H1 (cell line): ENCODE measurements at regions not wholly inside any gene's neighbourhood (a gene's known extent, or its start where the extent isn't known, plus 50 kb on each side); places are given as distances from the start of the nearest gene placed in this dataset.

ENCODE experiments used
- CTCF ChIA-PET: fragments of 300-600 bp; sonication (Branson Sonifier 250); formaldehyde crosslinking; loops from one replicate; lab custom pipeline; 2021; ENCODE audit not compliant: partially characterized antibody; lab: Charles Lee
- POLR2A ChIA-PET: fragments of 300-600 bp; sonication (Branson Sonifier 250); formaldehyde crosslinking; loops from one replicate; lab custom pipeline; 2021; ENCODE audit warnings: inconsistent platforms; ENCODE audit not compliant: partially characterized antibody; lab: Charles Lee
- DNase-seq, 2 experiments: peaks; one replicate each; pipeline versions ENCODE4 v3.0.0 to v3.0.0-alpha.2; 2010 to 2022; ENCODE audit warnings: low spot score in 2 of 2, low read depth in 1 of 2, mixed read lengths in 1 of 2
- FAIRE-seq: peaks from 2 replicates; lab custom pipeline; 2011; peaks lifted over from hg19 to GRCh38; lab: Jason Lieb, UNC
- H2AFZ ChIP-seq: 2 replicates; pipeline ENCODE4 v1.8.1; 2012; ENCODE audit warnings: low read length, inconsistent platforms
- H2AK5ac ChIP-seq: 2 replicates; pipeline ENCODE4 v1.6.1; 2013; ENCODE audit warnings: low read depth, low read length
- H2BK120ac ChIP-seq: replicated peaks from 2 replicates; pipeline ENCODE3; 2013; ENCODE audit warnings: low read depth, low read length, inconsistent platforms
- H2BK12ac ChIP-seq: 2 replicates; pipeline ENCODE4 v1.6.1; 2013; ENCODE audit warnings: low read depth, low read length
- H2BK15ac ChIP-seq: 2 replicates; pipeline ENCODE4 v1.6.1; 2013; ENCODE audit warnings: low read length
- H2BK20ac ChIP-seq: 2 replicates; pipeline ENCODE4 v1.6.1; 2013; ENCODE audit warnings: low read length
- H2BK5ac ChIP-seq: 2 replicates; pipeline ENCODE4 v1.6.1; 2013; ENCODE audit warnings: low read depth, low read length
- H3K14ac ChIP-seq: 2 replicates; pipeline ENCODE4 v1.6.1; 2013; ENCODE audit warnings: inconsistent platforms; ENCODE audit not compliant: insufficient read length
- H3K18ac ChIP-seq: 2 replicates; pipeline ENCODE4 v1.6.1; 2013; ENCODE audit warnings: low read length; ENCODE audit errors: extremely low read depth
- H3K23ac ChIP-seq: 2 replicates; pipeline ENCODE4 v1.6.1; 2013; ENCODE audit warnings: inconsistent platforms; ENCODE audit not compliant: insufficient read length
- H3K23me2 ChIP-seq: 2 replicates; pipeline ENCODE4 v1.6.1; 2013; ENCODE audit warnings: low read depth, low read length
- H3K27ac ChIP-seq: 2 replicates; pipeline ENCODE4 v1.6.1; 2011; ENCODE audit warnings: low read depth, low read length, inconsistent platforms
- H3K27me3 ChIP-seq, 4 experiments: replicated peaks in 1 of 4; 1 replicate in 1 of 4; 2 replicates in 3 of 4; pipeline versions ENCODE4 v1.6.1 to v1.8.1; 2011 to 2013; ENCODE audit warnings: low read length in 3 of 4, mild to moderate bottlenecking in 3 of 4, inconsistent platforms in 2 of 4, mixed read lengths in 2 of 4, moderate library complexity in 1 of 4; ENCODE audit not compliant: control insufficient read depth in 3 of 4, insufficient read depth in 3 of 4; ENCODE audit errors: extremely low read depth in 1 of 4
- H3K36me3 ChIP-seq, 4 experiments: 2 replicates each; pipeline versions ENCODE4 v1.6.1 to v1.8.1; 2011 to 2013; ENCODE audit warnings: mild to moderate bottlenecking in 4 of 4, low read length in 3 of 4, moderate library complexity in 2 of 4, control low read depth in 1 of 4, inconsistent platforms in 1 of 4; ENCODE audit not compliant: insufficient read depth in 4 of 4, control insufficient read depth in 2 of 4
- H3K4ac ChIP-seq: replicated peaks from 2 replicates; pipeline ENCODE3; 2013; ENCODE audit warnings: low read length, low read depth, mixed read lengths, inconsistent platforms; ENCODE audit not compliant: insufficient read length
- H3K4me1 ChIP-seq, 4 experiments: replicated peaks in 1 of 4; 1 replicate in 1 of 4; 2 replicates in 3 of 4; pipeline versions ENCODE4 v1.6.1 to v1.8.1; 2011 to 2013; ENCODE audit warnings: low read length in 3 of 4, inconsistent platforms in 2 of 4, mixed read lengths in 1 of 4; ENCODE audit not compliant: insufficient read depth in 4 of 4, control insufficient read depth in 3 of 4
- H3K4me2 ChIP-seq, 2 experiments: 2 replicates each; pipeline versions ENCODE4 v1.6.1 to v1.8.1; 2011 to 2013; ENCODE audit warnings: low read depth in 2 of 2, low read length in 2 of 2, control low read depth in 1 of 2, inconsistent platforms in 1 of 2, mild to moderate bottlenecking in 1 of 2; ENCODE audit not compliant: insufficient read depth in 1 of 2
- H3K4me3 ChIP-seq, 4 experiments: fragments of 200-600, 300-600 bp in 1 of 4; sonication (generic), shearing (Covaris generic), sonication (Bioruptor Twin) in 1 of 4; 2 replicates each; pipeline versions ENCODE4 v1.5.1 to v1.8.1; 2011 to 2016; ENCODE audit warnings: low read length in 4 of 4, low read depth in 3 of 4, control low read depth in 2 of 4, inconsistent platforms in 2 of 4, mild to moderate bottlenecking in 2 of 4, mixed read lengths in 1 of 4, moderate library complexity in 1 of 4; ENCODE audit not compliant: insufficient read depth in 2 of 4; ENCODE audit errors: extremely low read depth in 1 of 4
- H3K56ac ChIP-seq: replicated peaks from 2 replicates; pipeline ENCODE3; 2013; ENCODE audit warnings: low read depth, mild to moderate bottlenecking, mixed read lengths, low read length, inconsistent platforms; ENCODE audit not compliant: insufficient read length
- H3K79me1 ChIP-seq: 2 replicates; pipeline ENCODE4 v1.6.1; 2013; ENCODE audit warnings: low read depth, low read length, control low read depth
- H3K79me2 ChIP-seq, 2 experiments: 2 replicates each; pipeline versions ENCODE4 v1.6.1 to v1.8.1; 2012 to 2013; ENCODE audit warnings: low read length in 2 of 2, mild to moderate bottlenecking in 2 of 2, inconsistent platforms in 1 of 2; ENCODE audit not compliant: insufficient read depth in 2 of 2, control insufficient read depth in 1 of 2
- H3K9ac ChIP-seq, 4 experiments: replicated peaks in 1 of 4; 1 replicate in 1 of 4; 2 replicates in 3 of 4; pipeline versions ENCODE4 v1.6.1 to v1.8.1; 2011 to 2013; ENCODE audit warnings: low read depth in 3 of 4, low read length in 3 of 4, control low read depth in 2 of 4, mild to moderate bottlenecking in 2 of 4, moderate library complexity in 2 of 4, inconsistent platforms in 1 of 4; ENCODE audit errors: extremely low read depth in 1 of 4
- H3K9me3 ChIP-seq, 2 experiments: 2 replicates each; pipeline versions ENCODE4 v1.6.1 to v1.8.1; 2012 to 2013; ENCODE audit warnings: mild to moderate bottlenecking in 2 of 2, moderate library complexity in 2 of 2, control low read depth in 1 of 2, inconsistent platforms in 1 of 2, low read depth in 1 of 2, low read length in 1 of 2, mixed read lengths in 1 of 2; ENCODE audit not compliant: insufficient read depth in 2 of 2
- H4K20me1 ChIP-seq, 2 experiments: replicated peaks in 1 of 2; 2 replicates each; pipeline versions ENCODE3 to v1.8.1; 2011 to 2013; ENCODE audit warnings: inconsistent platforms in 2 of 2, low read length in 2 of 2, mild to moderate bottlenecking in 1 of 2; ENCODE audit not compliant: insufficient read depth in 2 of 2, control insufficient read depth in 1 of 2
- H4K5ac ChIP-seq: 2 replicates; pipeline ENCODE4 v1.6.1; 2013; ENCODE audit warnings: low read length, low read depth, mixed read lengths, inconsistent platforms; ENCODE audit not compliant: insufficient read length
- H4K8ac ChIP-seq: 2 replicates; pipeline ENCODE4 v1.8.0; 2013; ENCODE audit warnings: mild to moderate bottlenecking, moderate library complexity, low read length, inconsistent platforms; ENCODE audit not compliant: insufficient read depth; ENCODE audit errors: extremely low read depth
- H4K91ac ChIP-seq: replicated peaks from 2 replicates; pipeline ENCODE3; 2013; ENCODE audit warnings: low read length, mixed read lengths, inconsistent platforms; ENCODE audit not compliant: insufficient read length
- ATF2 ChIP-seq: IDR thresholded peaks from 2 replicates; pipeline ENCODE4 v1.6.1; 2012; ENCODE audit warnings: low read length, inconsistent platforms
- FOSL1 ChIP-seq: IDR thresholded peaks from 2 replicates; pipeline ENCODE4 v1.6.1; 2011; ENCODE audit warnings: mild to moderate bottlenecking, low read depth, low read length, moderate library complexity; ENCODE audit not compliant: insufficient read depth
- KDM5A ChIP-seq: fragments of 200-600 bp; IDR thresholded peaks from 2 replicates; pipeline ENCODE4 v1.7.1; 2012; ENCODE audit warnings: mild to moderate bottlenecking, low read length, inconsistent platforms, mixed read lengths
- NRF1 ChIP-seq: IDR thresholded peaks from 2 replicates; pipeline ENCODE4 v1.6.1; 2011; ENCODE audit warnings: mild to moderate bottlenecking, low read depth, low read length, improper control_type of control experiment
- RNF2 ChIP-seq: fragments of 200-900, 300-1000 bp; sonication (generic); IDR thresholded peaks from 2 replicates; pipeline ENCODE4 v1.7.1; 2016; ENCODE audit warnings: borderline replicate concordance, low read depth, mild to moderate bottlenecking, antibody characterized with exemption, low read length; ENCODE audit not compliant: poor library complexity, severe bottlenecking; ENCODE audit errors: missing control alignments
- SAP30 ChIP-seq: fragments of 300-600 bp; sonication (generic); IDR thresholded peaks from 2 replicates; pipeline ENCODE4 v1.7.1; 2012; ENCODE audit warnings: low read length, moderate library complexity, mild to moderate bottlenecking, inconsistent platforms; ENCODE audit not compliant: insufficient read depth, insufficient replicate concordance
- USF2 ChIP-seq: IDR thresholded peaks from 2 replicates; pipeline ENCODE4 v1.6.1; 2011; ENCODE audit warnings: low read length, improper control_type of control experiment
- YY1 ChIP-seq: IDR thresholded peaks from 2 replicates; pipeline ENCODE4 v1.6.1; 2011; ENCODE audit warnings: low read depth, mild to moderate bottlenecking, low read length
- WGBS, 2 experiments: shearing (Covaris generic) in 1 of 2; methylation state at CpG; one replicate each; pipeline versions ENCODE4 v1.1.6 to v1.1.7; 2013 to 2015; ENCODE audit warnings: low lambda C conversion rate in 2 of 2, mixed read lengths in 2 of 2, inconsistent platforms in 1 of 2, low coverage in 1 of 2, missing lambda C conversion rate in 1 of 2; ENCODE audit not compliant: insufficient replicate concordance in 2 of 2, insufficient coverage in 1 of 2, insufficient read length in 1 of 2; ENCODE audit errors: extremely low coverage in 1 of 2, missing lambda C conversion rate in 1 of 2; 5-methylcytosine and 5-hydroxymethylcytosine counted together

GRCh38 chr1:30537279-30537678, 186.1 kb downstream of the MATN1 start:
- Histone ChIP-seq H3K23ac (no peak overlapping the region), H3K27me3 (no peaks in the 10 kb centered on the region; a peak in 1 of 7 replicates), H3K4me2 (no peak overlapping the region), H3K9ac (no peak overlapping the region), H4K20me1 (no peaks in the 10 kb centered on the region), H3K79me2 (no peaks in the 10 kb centered on the region), H3K23me2 (no peaks in the 10 kb centered on the region), H3K9me3 (peaks cover 0 to 3% of the 10 kb centered on the region in 2 experiments; a peak in 1 of 4 replicates), H2BK15ac (no peak overlapping the region), H3K4me3 (no peak overlapping the region), H2BK12ac (no peak overlapping the region), H2BK120ac (no peak overlapping the region), H4K5ac (no peak overlapping the region), H3K4me1 (no peaks in the 10 kb centered on the region; a peak in 1 of 7 replicates), H3K14ac (no peak overlapping the region), H3K56ac (no peak overlapping the region), H2BK20ac (no peak overlapping the region), H4K91ac (no peak overlapping the region), H2AFZ (no peak overlapping the region), H3K4ac (no peak overlapping the region), H4K8ac (no peak overlapping the region; the same call in 1 of the 2 replicates), H2BK5ac (no peak overlapping the region), H3K27ac (no peak overlapping the region), H3K79me1 (no peaks in the 10 kb centered on the region), H3K18ac (no peak overlapping the region), H3K36me3 (no peaks in the 10 kb centered on the region), H2AK5ac (no peak overlapping the region)
- WGBS, 2 experiments = 68% methylated on average over 3 of the region's 3 CpGs; no CpG with 5 or more reads in 1 of the 2 experiments
- POLR2A ChIA-PET = no interaction called here
- DNase-seq (no peak), FAIRE-seq (no peak)
- TF ChIP-seq FOSL1 = no peak
- no peak for TF ChIP-seq KDM5A
- no peak for TF ChIP-seq YY1
- no peak for TF ChIP-seq USF2
- no peak for TF ChIP-seq RNF2
- TF ChIP-seq SAP30 = no peak
- TF ChIP-seq ATF2 = no peak
- TF ChIP-seq NRF1 = no peak
- CTCF ChIA-PET = interaction anchor here (0.6 to 1.8 kb wide), 6 partner anchors 9 to 264 kb away, joined by 3 to 7 read pairs (median 3); no protein-coding TSS in a partner anchor
